ENCODE measurements at regions not wholly inside any gene's neighbourhood (a gene's known extent, or its start where the extent isn't known, plus 50 kb on each side); places are given as distances from the start of the nearest gene placed in this dataset.

DNA sequence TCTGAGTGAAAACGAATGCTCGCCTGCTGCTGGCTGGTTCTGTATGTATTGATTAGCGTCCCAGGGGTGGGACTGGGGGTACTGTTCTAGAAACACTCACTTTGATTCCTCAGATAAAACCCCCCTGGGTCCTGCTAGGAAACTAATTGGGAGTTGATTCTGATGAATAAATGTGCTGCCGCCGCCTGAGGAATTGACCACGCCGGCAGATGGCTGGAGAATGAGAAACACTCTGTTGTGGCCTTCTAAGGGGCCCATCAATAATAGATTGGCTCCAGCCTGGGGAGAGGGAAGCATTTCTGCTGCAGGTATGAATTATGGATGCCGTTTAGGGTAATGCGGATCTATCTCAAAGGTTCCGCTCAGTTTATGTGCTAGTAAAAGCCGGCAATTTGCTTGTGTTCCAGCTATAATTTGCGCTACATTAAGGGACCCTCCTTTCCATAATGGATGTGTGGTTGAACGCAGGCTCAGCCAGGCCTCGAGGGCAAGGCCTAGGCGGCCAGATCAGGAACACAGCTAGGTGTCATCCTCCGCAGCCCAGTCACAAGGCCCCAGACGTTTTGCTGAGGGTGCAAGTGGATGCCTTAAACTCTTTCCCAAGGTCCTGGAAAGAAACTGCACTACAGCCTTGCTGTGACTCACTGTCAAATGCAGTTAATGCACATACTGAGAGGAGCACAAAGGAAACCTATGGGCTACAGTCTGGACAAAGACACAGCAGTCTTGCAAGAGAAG lies 132.2 kb upstream of the HS3ST2 start:
- Histone ChIP-seq H3K27ac (ENCODE audit: low read depth in 1 of 3, low read length in 2 of 3) (no peak overlapping the region), H3K36me3 (ENCODE audit: control insufficient read depth in 3 of 3, insufficient read depth in 2 of 3, low read depth in 1 of 3, low read length in 3 of 3) (no peaks in the 10 kb centered on the region), H3K9me3 (ENCODE audit: control insufficient read depth in 2 of 2, insufficient read depth in 1 of 2, low read depth in 1 of 2, low read length in 1 of 2) (peaks cover 0 to 1% of the 10 kb centered on the region in 2 donors), H3K4me1 (ENCODE audit: control insufficient read depth in 3 of 3, insufficient read depth in 2 of 3, low read depth in 1 of 3, low read length in 2 of 3) (no peaks in the 10 kb centered on the region), H3K4me3 (ENCODE audit: low read depth in 1 of 3, low read length in 3 of 3) (no peak overlapping the region), H3K27me3 (ENCODE audit: control insufficient read depth in 3 of 3, insufficient read depth in 3 of 3, low read length in 3 of 3) (no peaks in the 10 kb centered on the region)
- no peak for FAIRE-seq
- no peak for DNase-seq
- 89 to 91% (median 90%) methylated on average over 17 of the region's 17 CpGs for WGBS, 3 donors

DNA sequence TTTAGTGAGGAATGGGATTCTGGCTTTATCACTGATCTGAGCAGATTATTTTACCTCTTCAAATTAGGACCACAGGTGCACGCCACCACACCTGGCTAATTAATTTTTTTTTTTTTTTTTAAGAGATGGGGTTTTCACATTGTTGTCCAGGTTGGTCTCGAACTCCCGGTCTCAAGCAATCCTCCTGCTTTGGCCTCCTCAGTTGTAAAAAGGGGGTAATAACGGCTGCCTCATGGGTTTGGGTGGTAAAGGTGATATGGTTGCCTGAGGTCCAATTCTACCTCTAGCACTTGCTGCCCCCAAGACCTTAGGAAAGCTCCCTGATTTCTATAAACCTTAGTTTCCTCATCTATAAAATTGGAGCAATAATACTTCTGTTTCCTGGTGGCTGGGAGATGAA lies 130.7 kb upstream of the HS3ST2 start:
- no peak overlapping the region for H3K4me3 ChIP-seq (ENCODE audit: low read depth in 1 of 3, low read length in 3 of 3)
- H3K9me3 ChIP-seq (ENCODE audit: control insufficient read depth in 2 of 2, insufficient read depth in 1 of 2, low read depth in 1 of 2, low read length in 1 of 2), result no peaks in the 10 kb centered on the region
- H3K27ac ChIP-seq (ENCODE audit: low read depth in 1 of 3, low read length in 2 of 3), result no peak overlapping the region
- H3K27me3 ChIP-seq (ENCODE audit: control insufficient read depth in 3 of 3, insufficient read depth in 3 of 3, low read length in 3 of 3), result peaks cover 0 to 2% (median 0%) of the 10 kb centered on the region in 3 donors
- FAIRE-seq, result no peak
- no peaks in the 10 kb centered on the region for H3K36me3 ChIP-seq (ENCODE audit: control insufficient read depth in 3 of 3, insufficient read depth in 2 of 3, low read depth in 1 of 3, low read length in 3 of 3)
- no peak for DNase-seq
- WGBS, 3 donors, result 79 to 88% (median 83%) methylated on average over 4 of the region's 4 CpGs
- no peaks in the 10 kb centered on the region for H3K4me1 ChIP-seq (ENCODE audit: control insufficient read depth in 3 of 3, insufficient read depth in 2 of 3, low read depth in 1 of 3, low read length in 2 of 3)

- Histone ChIP-seq H3K27ac (ENCODE audit: low read depth in 1 of 3, low read length in 2 of 3) (no peak overlapping the region), H3K4me3 (ENCODE audit: low read depth in 1 of 3, low read length in 3 of 3) (no peak overlapping the region), H3K4me1 (ENCODE audit: control insufficient read depth in 3 of 3, insufficient read depth in 2 of 3, low read depth in 1 of 3, low read length in 2 of 3) (no peaks in the 10 kb centered on the region), H3K9me3 (ENCODE audit: control insufficient read depth in 2 of 2, insufficient read depth in 1 of 2, low read depth in 1 of 2, low read length in 1 of 2) (no peaks in the 10 kb centered on the region), H3K36me3 (ENCODE audit: control insufficient read depth in 3 of 3, insufficient read depth in 2 of 3, low read depth in 1 of 3, low read length in 3 of 3) (no peaks in the 10 kb centered on the region), H3K27me3 (ENCODE audit: control insufficient read depth in 3 of 3, insufficient read depth in 3 of 3, low read length in 3 of 3) (peaks cover 0 to 2% (median 0%) of the 10 kb centered on the region in 3 donors)
- DNase-seq, result no peak
- no peak for FAIRE-seq
- 71 to 77% (median 73%) methylated on average over 4 of the region's 4 CpGs for WGBS, 3 donors
These were observed 130.0 kb upstream of the HS3ST2 start for GRCh38 chr16:22683730-22684573.

DNA sequence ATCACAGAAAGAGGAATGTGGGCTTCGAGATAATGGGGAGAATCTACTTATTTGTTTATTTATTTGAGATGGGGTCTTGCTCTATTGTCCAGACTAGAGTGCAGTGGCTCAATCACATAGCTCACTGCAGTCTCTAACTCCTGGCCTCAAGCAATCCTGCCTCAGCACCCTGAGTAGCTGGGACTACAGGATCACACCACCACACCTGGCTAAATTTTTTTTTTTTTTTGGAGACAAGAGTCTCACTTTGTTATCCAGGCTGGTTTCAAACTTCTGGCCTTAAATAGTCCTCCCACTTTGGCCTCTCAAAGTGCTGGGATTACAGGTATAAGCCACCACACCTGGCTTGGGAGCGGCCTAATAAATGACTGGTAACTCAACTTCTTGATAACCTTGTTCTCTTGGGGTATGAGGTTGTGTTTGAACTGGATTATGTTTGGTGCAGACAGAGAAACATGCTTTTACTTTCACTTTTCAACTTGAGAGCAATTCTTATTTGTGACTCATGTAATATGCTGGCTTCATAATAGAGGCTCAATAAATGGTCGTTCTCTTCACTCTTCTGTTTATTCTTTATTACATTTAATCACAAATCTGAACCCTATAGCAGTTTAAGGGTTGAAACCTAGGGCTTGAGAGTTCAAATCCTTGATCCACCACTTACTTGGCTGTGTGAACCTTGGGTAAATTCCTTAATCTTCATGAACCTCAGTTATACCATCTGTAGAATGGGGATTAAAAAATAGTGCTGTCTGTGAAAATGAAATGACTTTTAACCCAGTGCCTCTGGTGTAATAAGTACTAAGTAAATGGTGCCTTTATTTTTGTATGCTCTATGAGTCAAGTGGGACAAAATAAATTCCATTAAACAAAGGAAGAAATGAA lies 129.1 kb upstream of the HS3ST2 start:
- DNase-seq (peak in 1 of 2 donors; percentile 71), FAIRE-seq (no peak)
- Histone ChIP-seq H3K4me3 (ENCODE audit: low read depth in 1 of 3, low read length in 3 of 3) (no peak overlapping the region), H3K9me3 (ENCODE audit: control insufficient read depth in 2 of 2, insufficient read depth in 1 of 2, low read depth in 1 of 2, low read length in 1 of 2) (no peaks in the 10 kb centered on the region), H3K27me3 (ENCODE audit: control insufficient read depth in 3 of 3, insufficient read depth in 3 of 3, low read length in 3 of 3) (peaks cover 0 to 2% (median 0%) of the 10 kb centered on the region in 3 donors), H3K27ac (ENCODE audit: low read depth in 1 of 3, low read length in 2 of 3) (peak overlapping the region in 1 of 3 donors; percentile 14), H3K4me1 (ENCODE audit: control insufficient read depth in 3 of 3, insufficient read depth in 2 of 3, low read depth in 1 of 3, low read length in 2 of 3) (no peaks in the 10 kb centered on the region), H3K36me3 (ENCODE audit: control insufficient read depth in 3 of 3, insufficient read depth in 2 of 3, low read depth in 1 of 3, low read length in 3 of 3) (no peaks in the 10 kb centered on the region)
- WGBS, 3 donors, result 38 to 62% (median 52%) methylated on average over 3 of the region's 3 CpGs

DNA sequence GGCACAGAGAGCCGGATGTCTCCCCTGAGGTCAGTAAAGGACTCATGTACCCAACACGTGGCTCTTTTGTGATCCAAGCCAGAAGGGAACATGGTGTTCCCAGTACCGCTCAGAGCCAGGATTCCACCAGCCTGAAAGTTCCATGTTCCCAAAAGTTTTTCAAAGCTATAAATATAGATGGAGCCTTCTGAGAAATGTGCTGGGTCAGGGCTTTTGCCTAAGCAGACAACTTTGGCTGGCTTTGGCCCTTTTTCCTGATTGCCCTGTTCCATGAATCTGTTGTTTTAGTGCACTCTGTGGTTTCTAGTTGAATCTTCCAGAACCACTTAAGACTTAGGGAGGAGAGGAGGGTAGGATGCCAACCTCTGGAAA lies 128.5 kb upstream of the HS3ST2 start:
- no peaks in the 10 kb centered on the region for H3K9me3 ChIP-seq (ENCODE audit: control insufficient read depth in 2 of 2, insufficient read depth in 1 of 2, low read depth in 1 of 2, low read length in 1 of 2)
- no peaks in the 10 kb centered on the region for H3K4me1 ChIP-seq (ENCODE audit: control insufficient read depth in 3 of 3, insufficient read depth in 2 of 3, low read depth in 1 of 3, low read length in 2 of 3)
- FAIRE-seq (no peak), DNase-seq (peak in 1 of 2 donors; percentile 25)
- H3K27me3 ChIP-seq (ENCODE audit: control insufficient read depth in 3 of 3, insufficient read depth in 3 of 3, low read length in 3 of 3), result peaks cover 0 to 2% (median 0%) of the 10 kb centered on the region in 3 donors
- WGBS, 3 donors, result 76 to 80% (median 77%) methylated on average over 3 of the region's 3 CpGs
- peak overlapping the region in 1 of 3 donors; percentile 14 for H3K27ac ChIP-seq (ENCODE audit: low read depth in 1 of 3, low read length in 2 of 3)
- H3K36me3 ChIP-seq (ENCODE audit: control insufficient read depth in 3 of 3, insufficient read depth in 2 of 3, low read depth in 1 of 3, low read length in 3 of 3), result no peaks in the 10 kb centered on the region
- no peak overlapping the region for H3K4me3 ChIP-seq (ENCODE audit: low read depth in 1 of 3, low read length in 3 of 3)

GRCh38 chr16:22687031-22687530 lies 126.9 kb upstream of the HS3ST2 start:
- Histone ChIP-seq H3K9me3 (ENCODE audit: control insufficient read depth in 2 of 2, insufficient read depth in 1 of 2, low read depth in 1 of 2, low read length in 1 of 2) (no peaks in the 10 kb centered on the region), H3K4me1 (ENCODE audit: control insufficient read depth in 3 of 3, insufficient read depth in 2 of 3, low read depth in 1 of 3, low read length in 2 of 3) (no peaks in the 10 kb centered on the region), H3K27me3 (ENCODE audit: control insufficient read depth in 3 of 3, insufficient read depth in 3 of 3, low read length in 3 of 3) (peaks cover 0 to 2% (median 0%) of the 10 kb centered on the region in 3 donors), H3K27ac (ENCODE audit: low read depth in 1 of 3, low read length in 2 of 3) (no peak overlapping the region), H3K36me3 (ENCODE audit: control insufficient read depth in 3 of 3, insufficient read depth in 2 of 3, low read depth in 1 of 3, low read length in 3 of 3) (no peaks in the 10 kb centered on the region), H3K4me3 (ENCODE audit: low read depth in 1 of 3, low read length in 3 of 3) (no peak overlapping the region)
- 50 to 73% (median 51%) methylated on average over 2 of the region's 2 CpGs for WGBS, 3 donors
- FAIRE-seq, result no peak
- no peak for DNase-seq

DNA sequence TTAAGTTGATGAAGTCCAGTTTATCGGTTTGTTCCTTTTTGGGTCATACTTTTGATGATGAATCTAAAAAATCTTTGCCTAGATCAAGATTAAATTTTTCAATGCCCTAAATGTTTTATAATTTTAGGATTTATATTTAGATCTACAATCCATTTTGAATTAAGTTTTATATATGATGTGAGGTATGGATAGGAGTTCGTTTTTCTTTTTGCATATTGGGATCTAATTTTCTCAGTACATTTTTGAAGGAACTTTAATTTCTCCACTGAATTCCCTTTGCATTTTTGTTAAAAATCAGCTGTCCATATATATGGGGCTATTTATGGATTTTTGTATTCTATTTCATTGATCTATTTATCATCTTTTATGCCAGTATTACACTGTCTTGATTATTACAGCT lies 125.5 kb upstream of the HS3ST2 start:
- no peak for FAIRE-seq

DNA sequence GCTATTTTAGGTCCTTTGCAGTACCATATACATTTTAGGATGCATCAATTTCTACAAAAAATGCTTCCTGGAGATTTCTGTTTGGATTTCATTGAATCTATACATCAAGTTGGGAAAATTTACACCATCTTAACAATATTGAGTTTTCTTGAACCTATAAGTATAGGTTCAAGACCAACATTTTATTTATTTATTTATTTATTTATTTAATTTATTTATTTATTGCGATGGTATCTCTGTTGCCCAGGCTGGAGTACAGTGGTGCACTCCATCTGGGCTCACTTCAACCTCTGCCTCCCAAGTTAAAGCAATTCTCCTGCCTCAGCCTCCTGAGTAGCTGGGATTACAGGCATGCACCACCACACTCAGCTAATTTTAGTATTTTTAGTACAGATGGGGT lies 125.0 kb upstream of the HS3ST2 start:
- 85 to 97% (median 95%) methylated on average over 1 of the region's 1 CpG for WGBS, 3 donors

More for the DNA sequence above, 125.5 kb upstream of the HS3ST2 start:
- Histone ChIP-seq H3K36me3 (ENCODE audit: control insufficient read depth in 3 of 3, insufficient read depth in 2 of 3, low read depth in 1 of 3, low read length in 3 of 3) (no peaks in the 10 kb centered on the region), H3K27ac (ENCODE audit: low read depth in 1 of 3, low read length in 2 of 3) (no peak overlapping the region), H3K27me3 (ENCODE audit: control insufficient read depth in 3 of 3, insufficient read depth in 3 of 3, low read length in 3 of 3) (peaks cover 0 to 2% (median 0%) of the 10 kb centered on the region in 3 donors), H3K4me3 (ENCODE audit: low read depth in 1 of 3, low read length in 3 of 3) (no peak overlapping the region), H3K9me3 (ENCODE audit: control insufficient read depth in 2 of 2, insufficient read depth in 1 of 2, low read depth in 1 of 2, low read length in 1 of 2) (no peaks in the 10 kb centered on the region), H3K4me1 (ENCODE audit: control insufficient read depth in 3 of 3, insufficient read depth in 2 of 3, low read depth in 1 of 3, low read length in 2 of 3) (no peaks in the 10 kb centered on the region)
- WGBS, 3 donors, result 75 to 86% (median 82%) methylated on average over 2 of the region's 2 CpGs
- no peak for DNase-seq

More for the DNA sequence above, 125.0 kb upstream of the HS3ST2 start:
- H3K9me3 ChIP-seq (ENCODE audit: control insufficient read depth in 2 of 2, insufficient read depth in 1 of 2, low read depth in 1 of 2, low read length in 1 of 2), result no peaks in the 10 kb centered on the region
- FAIRE-seq (no peak), DNase-seq (no peak)
- H3K4me1 ChIP-seq (ENCODE audit: control insufficient read depth in 3 of 3, insufficient read depth in 2 of 3, low read depth in 1 of 3, low read length in 2 of 3), result no peaks in the 10 kb centered on the region
- H3K4me3 ChIP-seq (ENCODE audit: low read depth in 1 of 3, low read length in 3 of 3), result no peak overlapping the region
- H3K27me3 ChIP-seq (ENCODE audit: control insufficient read depth in 3 of 3, insufficient read depth in 3 of 3, low read length in 3 of 3), result peaks cover 0 to 2% (median 0%) of the 10 kb centered on the region in 3 donors
- H3K27ac ChIP-seq (ENCODE audit: low read depth in 1 of 3, low read length in 2 of 3), result no peak overlapping the region
- no peaks in the 10 kb centered on the region for H3K36me3 ChIP-seq (ENCODE audit: control insufficient read depth in 3 of 3, insufficient read depth in 2 of 3, low read depth in 1 of 3, low read length in 3 of 3)

Data from small intestine (tissue), 7 donors.